ENCODE measurements at regions not wholly inside any gene's neighbourhood (a gene's known extent, or its start where the extent isn't known, plus 50 kb on each side); places are given as distances from the start of the nearest gene placed in this dataset.

GRCh38 chr5:167871091-167871490 is 420.4 kb upstream of the WWC1 start:
- no peak for DNase-seq (ENCODE audit: extremely low read depth, low read depth)
- no peak for TF ChIP-seq CTCF (IDR thresholded peaks at IDR 0.05; ENCODE audit: low read depth, low read length)

- no peak for TF ChIP-seq CTCF (IDR thresholded peaks at IDR 0.05; ENCODE audit: low read depth, low read length)
- no peak for DNase-seq (ENCODE audit: extremely low read depth, low read depth)
These were observed 418.7 kb upstream of the WWC1 start for GRCh38 chr5:167872791-167873190.

GRCh38 chr5:167877114-167877722 is 414.2 kb upstream of the WWC1 start:
- no peak for DNase-seq (ENCODE audit: extremely low read depth, low read depth)
- TF ChIP-seq CTCF (IDR thresholded peaks at IDR 0.05; ENCODE audit: low read depth, low read length): no peak

GRCh38 chr5:167877924-167878323 is 413.5 kb upstream of the WWC1 start:
- no peak for DNase-seq (ENCODE audit: extremely low read depth, low read depth)
- no peak for TF ChIP-seq CTCF (IDR thresholded peaks at IDR 0.05; ENCODE audit: low read depth, low read length)

- no peak for TF ChIP-seq CTCF (IDR thresholded peaks at IDR 0.05; ENCODE audit: low read depth, low read length)
- DNase-seq (ENCODE audit: extremely low read depth, low read depth): no peak
These were observed 411.0 kb upstream of the WWC1 start for GRCh38 chr5:167880420-167880819.

- no peak for DNase-seq (ENCODE audit: extremely low read depth, low read depth)
- TF ChIP-seq CTCF (IDR thresholded peaks at IDR 0.05; ENCODE audit: low read depth, low read length): no peak
These were observed 410.4 kb upstream of the WWC1 start for GRCh38 chr5:167881041-167881440.

GRCh38 chr5:167886196-167886595 is 405.2 kb upstream of the WWC1 start:
- no peak for TF ChIP-seq CTCF (IDR thresholded peaks at IDR 0.05; ENCODE audit: low read depth, low read length)
- DNase-seq (ENCODE audit: extremely low read depth, low read depth): no peak
